ENCODE measurements at regions not wholly inside any gene's neighbourhood (a gene's known extent, or its start where the extent isn't known, plus 50 kb on each side); places are given as distances from the start of the nearest gene placed in this dataset.

- TF ChIP-seq CTCF (conservative IDR thresholded peaks at IDR 0.05), result no peak
- TF ChIP-seq ZFX (IDR thresholded peaks at IDR 0.05), result no peak
- H3K27ac ChIP-seq, result no peak overlapping the region
These were observed 420.3 kb downstream of the PDHA2 start for GRCh38 chr4:96260064-96260682.

- TF ChIP-seq ZFX (IDR thresholded peaks at IDR 0.05), result no peak
- no peak for TF ChIP-seq CTCF (conservative IDR thresholded peaks at IDR 0.05)
- H3K27ac ChIP-seq, result no peak overlapping the region
These were observed 422.2 kb downstream of the PDHA2 start for GRCh38 chr4:96262057-96262456.

DNA sequence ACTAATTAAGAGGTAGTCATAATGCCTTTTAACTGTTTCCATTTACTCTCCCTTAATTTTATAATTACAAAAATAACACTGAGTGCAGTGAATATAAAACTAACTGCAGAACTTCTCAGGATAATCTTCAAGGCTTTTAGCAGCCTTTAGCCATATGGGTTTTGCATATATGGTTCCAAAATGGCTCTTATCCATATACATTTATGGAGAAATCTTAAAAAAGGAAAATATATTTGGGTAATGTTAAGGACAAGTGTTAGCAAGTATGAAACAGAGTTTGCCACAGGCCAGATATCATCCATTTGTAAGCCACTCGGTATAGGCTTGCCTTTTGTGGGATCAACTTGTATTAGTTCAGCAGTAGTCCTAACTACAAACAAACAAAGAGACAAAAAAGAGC lies 423.4 kb downstream of the PDHA2 start:
- no peak overlapping the region for H3K27ac ChIP-seq
- TF ChIP-seq CTCF (conservative IDR thresholded peaks at IDR 0.05) (no peak), ZFX (IDR thresholded peaks at IDR 0.05) (no peak)

GRCh38 chr4:96264941-96265463 lies 425.1 kb downstream of the PDHA2 start:
- TF ChIP-seq ZFX (IDR thresholded peaks at IDR 0.05) (no peak), CTCF (conservative IDR thresholded peaks at IDR 0.05) (no peak)
- H3K27ac ChIP-seq, result no peak overlapping the region

- TF ChIP-seq ZFX (IDR thresholded peaks at IDR 0.05) (no peak), CTCF (conservative IDR thresholded peaks at IDR 0.05) (no peak)
- H3K27ac ChIP-seq, result no peak overlapping the region
These were observed 453.9 kb downstream of the PDHA2 start for GRCh38 chr4:96293806-96294205.

GRCh38 chr4:96295143-96295741 lies 455.3 kb downstream of the PDHA2 start:
- no peak overlapping the region for H3K27ac ChIP-seq
- TF ChIP-seq ZFX (IDR thresholded peaks at IDR 0.05) (no peak), CTCF (conservative IDR thresholded peaks at IDR 0.05) (no peak)

DNA sequence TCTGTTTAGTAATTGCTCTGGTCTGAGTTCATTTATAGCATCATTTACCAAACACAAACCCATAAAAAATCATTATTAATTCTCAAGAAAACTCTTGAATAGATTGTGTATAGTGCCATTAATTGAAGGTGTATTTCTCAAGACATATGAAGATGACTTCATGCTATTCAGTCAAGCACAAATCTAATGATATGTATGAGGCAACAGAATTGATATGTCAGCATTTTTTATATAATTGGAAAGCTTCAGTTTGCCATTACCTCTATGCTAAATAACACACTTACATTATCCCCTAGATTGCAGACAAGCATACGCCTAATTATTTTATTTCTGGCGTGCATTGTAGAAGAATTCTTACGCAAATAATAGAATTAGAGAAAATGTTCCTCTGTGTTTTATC lies 461.8 kb downstream of the PDHA2 start:
- TF ChIP-seq ZFX (IDR thresholded peaks at IDR 0.05) (no peak), CTCF (conservative IDR thresholded peaks at IDR 0.05) (no peak)
- H3K27ac ChIP-seq, result no peak overlapping the region
